Lower leg skin (tissue), 4 donors: ENCODE measurements at regions not wholly inside any gene's neighbourhood (a gene's known extent, or its start where the extent isn't known, plus 50 kb on each side); places are given as distances from the start of the nearest gene placed in this dataset.

Source experiments
- DNase-seq, 2 donors: peaks; one replicate each; pipeline ENCODE4 v3.0.0-alpha.2; 2019; ENCODE audit warnings: low spot score in 2 of 2
- H3K4me3 ChIP-seq: fragments of 200-600 bp; sonication (generic); 2 replicates; pipeline ENCODE4 v1.5.1; 2017; ENCODE audit warnings: mild to moderate bottlenecking, low read depth; ENCODE audit not compliant: poor library complexity, severe bottlenecking
- CTCF ChIP-seq, 3 donors: fragments of 450-650 bp; IDR thresholded peaks; one replicate each; pipeline ENCODE4 v1.5.1; 2016; ENCODE audit warnings: antibody characterized with exemption in 3 of 3, mild to moderate bottlenecking in 3 of 3, moderate library complexity in 2 of 3
- POLR2A ChIP-seq, 2 donors: fragments of 450-650 bp; IDR thresholded peaks; one replicate each; pipeline ENCODE4 v1.6.1; 2016 to 2017; ENCODE audit warnings: antibody characterized with exemption in 2 of 2, mild to moderate bottlenecking in 1 of 2, moderate library complexity in 1 of 2
- WGBS, 2 donors: methylation state at CpG; one replicate each; pipeline ENCODE4 v1.1.5; 2018; 5-methylcytosine and 5-hydroxymethylcytosine counted together
- intact Hi-C: fragments of 100-400 bp; cut with DNase I; formaldehyde crosslinking; loops from one replicate; pipeline ENCODE4 v1.15.0; 2023; ENCODE audit warnings: low total_unique reads

- TF ChIP-seq POLR2A (IDR thresholded peaks at IDR 0.05) (no peak), CTCF (IDR thresholded peaks at IDR 0.05) (no peak)
- no peak for DNase-seq
- intact Hi-C loops = no loop called here
- no peak overlapping the region for H3K4me3 ChIP-seq
Observed at GRCh38 chr4:31655328-31655727, 935.2 kb downstream of the PCDH7 start.

GRCh38 chr4:31657859-31658570 lies 937.8 kb downstream of the PCDH7 start:
- 76 to 88% methylated on average over 5 of the region's 5 CpGs for WGBS, 2 donors
- no peak for DNase-seq
- no peak overlapping the region for H3K4me3 ChIP-seq
- TF ChIP-seq POLR2A (IDR thresholded peaks at IDR 0.05) = no peak
- TF ChIP-seq CTCF (IDR thresholded peaks at IDR 0.05) = no peak
- intact Hi-C loops = no loop called here

GRCh38 chr4:31660916-31661315 lies 940.7 kb downstream of the PCDH7 start:
- no peak for DNase-seq
- intact Hi-C loops = no loop called here
- TF ChIP-seq POLR2A (IDR thresholded peaks at IDR 0.05) = no peak
- no peak for TF ChIP-seq CTCF (IDR thresholded peaks at IDR 0.05)
- no peak overlapping the region for H3K4me3 ChIP-seq
- 27% methylated on average over 1 of the region's 1 CpG for WGBS, 2 donors

GRCh38 chr4:31662951-31663350 lies 942.8 kb downstream of the PCDH7 start:
- H3K4me3 ChIP-seq = no peak overlapping the region
- TF ChIP-seq POLR2A (IDR thresholded peaks at IDR 0.05) = no peak
- TF ChIP-seq CTCF (IDR thresholded peaks at IDR 0.05) = no peak
- no peak for DNase-seq
- intact Hi-C loops = no loop called here
- WGBS, 2 donors = 85 to 97% methylated on average over 2 of the region's 2 CpGs

GRCh38 chr4:31667686-31668085 lies 947.5 kb downstream of the PCDH7 start:
- DNase-seq = no peak
- intact Hi-C loops = no loop called here
- no peak overlapping the region for H3K4me3 ChIP-seq
- TF ChIP-seq CTCF (IDR thresholded peaks at IDR 0.05) = no peak
- no peak for TF ChIP-seq POLR2A (IDR thresholded peaks at IDR 0.05)
- WGBS, 2 donors = 57 to 64% methylated on average over 2 of the region's 2 CpGs
